ENCODE measurements at regions not wholly inside any gene's neighbourhood (a gene's known extent, or its start where the extent isn't known, plus 50 kb on each side); places are given as distances from the start of the nearest gene placed in this dataset.

- Mint-ChIP-seq H3K9me3 (peaks cover 0 to 3% (median 0%) of the 10 kb centered on the region in 7 donors), H3K27ac (no peak overlapping the region), H3K36me3 (no peaks in the 10 kb centered on the region), H3K27me3 (ENCODE audit: low read depth in 3 of 3) (peaks cover 0 to 6% (median 6%) of the 10 kb centered on the region in 3 donors), H3K4me3 (no peak overlapping the region), H3K4me1 (no peaks in the 10 kb centered on the region)
- Histone ChIP-seq H3K27ac (ENCODE audit: low read depth in 1 of 2, low read length in 2 of 2) (no peak overlapping the region), H3K9ac (ENCODE audit: insufficient read depth, low read length, poor library complexity, severe bottlenecking) (no peak overlapping the region), H3K9me3 (replicated peaks in 1 of 2; ENCODE audit: control insufficient read depth in 1 of 2, insufficient read depth in 1 of 2, low read length in 2 of 2) (no peaks in the 10 kb centered on the region), H3K27me3 (ENCODE audit: control insufficient read depth in 2 of 2, insufficient read depth in 2 of 2, low read length in 2 of 2) (no peaks in the 10 kb centered on the region), H4K20me1 (ENCODE audit: insufficient read depth, low read length) (no peaks in the 10 kb centered on the region), H3K79me2 (ENCODE audit: insufficient read depth, low read length) (no peaks in the 10 kb centered on the region), H3K4me3 (replicated peaks in 1 of 3; ENCODE audit: low read depth in 2 of 3, low read length in 3 of 3) (no peak overlapping the region), H2AFZ (ENCODE audit: insufficient read depth, low read depth, low read length, poor library complexity, severe bottlenecking) (no peak overlapping the region), H3K36me3 (replicated peaks in 1 of 2; ENCODE audit: control insufficient read depth in 1 of 2, insufficient read depth in 2 of 2, low read length in 2 of 2) (no peaks in the 10 kb centered on the region), H3K4me1 (ENCODE audit: control insufficient read depth in 1 of 2, insufficient read depth in 2 of 2, low read length in 2 of 2) (no peaks in the 10 kb centered on the region), H3K4me2 (replicated peaks; ENCODE audit: extremely low read depth, low read length, poor library complexity, severe bottlenecking) (no peak overlapping the region)
- WGBS (ENCODE audit: insufficient coverage) = 88% methylated on average over 8 of the region's 12 CpGs
- DNase-seq = no peak
- intact Hi-C loops (cut with micrococcal nuclease) = no loop called here
- TF ChIP-seq CTCF (IDR thresholded peaks at IDR 0.05) = no peak
Measured at GRCh38 chr13:40345654-40346372, 320.6 kb downstream of the FOXO1 start.

- 80% methylated on average over 1 of the region's 2 CpGs for WGBS (ENCODE audit: insufficient coverage)
- Histone ChIP-seq H3K9me3 (replicated peaks in 1 of 2; ENCODE audit: control insufficient read depth in 1 of 2, insufficient read depth in 1 of 2, low read length in 2 of 2) (no peaks in the 10 kb centered on the region), H4K20me1 (ENCODE audit: insufficient read depth, low read length) (no peaks in the 10 kb centered on the region), H3K4me2 (replicated peaks; ENCODE audit: extremely low read depth, low read length, poor library complexity, severe bottlenecking) (no peak overlapping the region), H3K27ac (ENCODE audit: low read depth in 1 of 2, low read length in 2 of 2) (no peak overlapping the region), H3K79me2 (ENCODE audit: insufficient read depth, low read length) (no peaks in the 10 kb centered on the region), H3K36me3 (replicated peaks in 1 of 2; ENCODE audit: control insufficient read depth in 1 of 2, insufficient read depth in 2 of 2, low read length in 2 of 2) (no peaks in the 10 kb centered on the region), H3K9ac (ENCODE audit: insufficient read depth, low read length, poor library complexity, severe bottlenecking) (no peak overlapping the region), H3K4me1 (ENCODE audit: control insufficient read depth in 1 of 2, insufficient read depth in 2 of 2, low read length in 2 of 2) (no peaks in the 10 kb centered on the region), H3K27me3 (ENCODE audit: control insufficient read depth in 2 of 2, insufficient read depth in 2 of 2, low read length in 2 of 2) (no peaks in the 10 kb centered on the region), H3K4me3 (replicated peaks in 1 of 3; ENCODE audit: low read depth in 2 of 3, low read length in 3 of 3) (no peak overlapping the region), H2AFZ (ENCODE audit: insufficient read depth, low read depth, low read length, poor library complexity, severe bottlenecking) (no peak overlapping the region)
- DNase-seq = no peak
- Mint-ChIP-seq H3K27me3 (ENCODE audit: low read depth in 3 of 3) (peaks cover 0 to 8% (median 6%) of the 10 kb centered on the region in 3 donors), H3K9me3 (peaks cover 0 to 3% (median 0%) of the 10 kb centered on the region in 7 donors), H3K4me3 (no peak overlapping the region), H3K27ac (no peak overlapping the region), H3K36me3 (no peaks in the 10 kb centered on the region), H3K4me1 (no peaks in the 10 kb centered on the region)
- TF ChIP-seq CTCF (IDR thresholded peaks at IDR 0.05) = no peak
- intact Hi-C loops (cut with micrococcal nuclease) = no loop called here
Measured at GRCh38 chr13:40346592-40346991, 319.8 kb downstream of the FOXO1 start.
